Heart right ventricle (tissue), 16 donors: ENCODE measurements at regions not wholly inside any gene's neighbourhood (a gene's known extent, or its start where the extent isn't known, plus 50 kb on each side); places are given as distances from the start of the nearest gene placed in this dataset.

Experiments
- ATAC-seq, 8 donors: fragments of 200-7000 bp; cut with Tn5 transposase; one replicate each; pipeline ENCODE4 v1.9.1; 2020; ENCODE audit warnings: mild to moderate bottlenecking in 8 of 8, moderate library complexity in 8 of 8, moderate number of reproducible peaks in 1 of 8
- DNase-seq, 2 donors: peaks; one replicate each; pipeline ENCODE4 v3.0.0-alpha.2; 2020
- H3K27ac ChIP-seq, 10 donors: fragments of 200-600 bp; sonication (generic) in 2 of 10; one replicate each; pipeline versions ENCODE4 v1.5.0 to v1.8.0; 2020 to 2022; ENCODE audit warnings: mild to moderate bottlenecking in 3 of 10
- H3K27me3 ChIP-seq, 7 donors: fragments of 200-600 bp; one replicate each; pipeline ENCODE4 v1.8.0; 2021 to 2022; ENCODE audit warnings: mild to moderate bottlenecking in 2 of 7
- H3K36me3 ChIP-seq, 9 donors: fragments of 200-600 bp; sonication (generic) in 1 of 9; one replicate each; pipeline versions ENCODE4 v1.5.0 to v1.8.0; 2020 to 2022; ENCODE audit warnings: mild to moderate bottlenecking in 2 of 9
- H3K4me1 ChIP-seq, 9 donors: fragments of 200-600 bp; sonication (generic) in 1 of 9; one replicate each; pipeline versions ENCODE4 v1.5.0 to v1.8.0; 2020 to 2022; ENCODE audit warnings: mild to moderate bottlenecking in 4 of 9
- H3K4me3 ChIP-seq, 10 donors: fragments of 200-600 bp; sonication (generic) in 2 of 10; one replicate each; pipeline versions ENCODE4 v1.5.0 to v1.8.0; 2020 to 2022; ENCODE audit warnings: mild to moderate bottlenecking in 7 of 10, moderate library complexity in 2 of 10
- H3K9me3 ChIP-seq, 11 donors: fragments of 200-600 bp in 10 of 11; sonication (generic) in 2 of 11; one replicate each; pipeline versions ENCODE4 v1.5.0 to v1.8.0; 2013 to 2022; ENCODE audit warnings: mild to moderate bottlenecking in 2 of 11, control low read depth in 1 of 11, moderate library complexity in 1 of 11
- CTCF ChIP-seq, 9 donors: fragments of 200-600 bp; sonication (generic) in 2 of 9; IDR thresholded peaks; one replicate each; pipeline versions ENCODE4 v1.5.0 to v1.8.0; 2021 to 2022; ENCODE audit warnings: antibody characterized with exemption in 9 of 9, mild to moderate bottlenecking in 5 of 9, moderate library complexity in 1 of 9
- WGBS, 2 donors: extraction: QIAGEN DNeasy Blood & Tissue Kit; methylation state at CpG; one replicate each; pipeline ENCODE4 v1.1.7; 2013; ENCODE audit warnings: inconsistent platforms in 1 of 2; 5-methylcytosine and 5-hydroxymethylcytosine counted together
- intact Hi-C, 10 donors: fragments of 100-400 bp; cut with DNase I; formaldehyde crosslinking; loops; one replicate each; pipeline versions ENCODE4 v1.11.1 to v1.14.2; 2022
- donor health status: Arrhythmogenic right ventricular cardiomyopathy.
- donor health status: ischemic (EF 13 %, LVEDD 7.1; RV severe dilation, severe dysfunction).
- donor health status: healthy with polysubstance abuse.
- donor health status: DM: no; HTN: yes; CAD: no.
- donor health status: DM: no; HTN: no; CAD: no.
- donor health status: ischemic (EF 25% LVEDD 6.9; RV normal size, moderate dysfunction).
- donor health status: ischemic (EF 25% LVEDD 5.7; RV mildly dilated, moderate dysfunction).
- donor health status: healthy.
- donor health status: DM: yes; HTN: yes; CAD: no.
- donor health status: Ischemic cardiomyopathy.
- donor health status: ischemic (EF 35%, LVEDD 5.7; RV mildly dilated, moderate dysfunction).
- donor health status: nonischemic (EF 11% LVEDD 7.7; RV severe dilation, severe dysfunction).
- donor health status: DM: yes; HTN: yes; CAD: no.
- donor health status: PGD.
- donor health status: ischemic (EF 29% LVEDD 5.4; RV normal size, mild dysfunction).
- donor health status: nonischemic (EF 23%, LVEDD 6.1; RV moderate dilation, normal function).

- 48 to 50% methylated on average over 1 of the region's 1 CpG for WGBS, 2 donors
- no peak overlapping the region for H3K4me3 ChIP-seq
- no peak for ATAC-seq
- intact Hi-C loops, result loop anchor here in 7 of 10 donors (5.0 to 10.0 kb wide), 2 partner anchors 608 to 610 kb away; no protein-coding TSS in a partner anchor
- H3K27ac ChIP-seq, result no peak overlapping the region
- DNase-seq, result no peak
- no peaks in the 10 kb centered on the region for H3K9me3 ChIP-seq
- peaks cover 0 to 42% (median 26%) of the 10 kb centered on the region in 7 donors for H3K27me3 ChIP-seq
- no peaks in the 10 kb centered on the region for H3K36me3 ChIP-seq
- peaks cover 0 to 17% (median 0%) of the 10 kb centered on the region in 9 donors for H3K4me1 ChIP-seq
- TF ChIP-seq CTCF (IDR thresholded peaks at IDR 0.05), result no peak
These were observed 553.3 kb downstream of the MDFIC start for GRCh38 chr7:115475206-115475605.

GRCh38 chr7:115474137-115474536, 552.2 kb downstream of the MDFIC start:
- no peaks in the 10 kb centered on the region for H3K36me3 ChIP-seq
- H3K27me3 ChIP-seq, result peaks cover 0 to 42% (median 26%) of the 10 kb centered on the region in 7 donors
- TF ChIP-seq CTCF (IDR thresholded peaks at IDR 0.05), result no peak
- no peak overlapping the region for H3K27ac ChIP-seq
- no peak overlapping the region for H3K4me3 ChIP-seq
- ATAC-seq, result no peak
- peaks cover 0 to 17% (median 0%) of the 10 kb centered on the region in 9 donors for H3K4me1 ChIP-seq
- DNase-seq, result no peak
- WGBS, 2 donors, result 89 to 93% methylated on average over 5 of the region's 5 CpGs
- no peaks in the 10 kb centered on the region for H3K9me3 ChIP-seq
- intact Hi-C loops, result loop anchor here in 6 of 10 donors (10.0 kb wide), 1 partner anchor 609 kb away; no protein-coding TSS in a partner anchor

- Histone ChIP-seq H3K4me1 (peaks cover 0 to 10% (median 0%) of the 10 kb centered on the region in 9 donors), H3K27ac (no peak overlapping the region), H3K4me3 (no peak overlapping the region), H3K27me3 (peaks cover 0 to 24% (median 8%) of the 10 kb centered on the region in 7 donors), H3K9me3 (no peaks in the 10 kb centered on the region), H3K36me3 (no peaks in the 10 kb centered on the region)
- no peak for ATAC-seq
- DNase-seq, result no peak
- TF ChIP-seq CTCF (IDR thresholded peaks at IDR 0.05), result no peak
- intact Hi-C loops, result loop anchor here in 6 of 10 donors (10.0 kb wide), 1 partner anchor 607 kb away; no protein-coding TSS in a partner anchor
- WGBS, 2 donors, result 78 to 83% methylated on average over 1 of the region's 1 CpG
These were observed 550.0 kb downstream of the MDFIC start for GRCh38 chr7:115471891-115472290.

- no peak for TF ChIP-seq CTCF (IDR thresholded peaks at IDR 0.05)
- H3K27me3 ChIP-seq, result no peaks in the 10 kb centered on the region
- H3K27ac ChIP-seq, result no peak overlapping the region
- H3K9me3 ChIP-seq, result no peaks in the 10 kb centered on the region
- intact Hi-C loops, result no loop called here
- no peaks in the 10 kb centered on the region for H3K36me3 ChIP-seq
- no peaks in the 10 kb centered on the region for H3K4me1 ChIP-seq
- WGBS, 2 donors, result 96 to 99% methylated on average over 3 of the region's 3 CpGs
- no peak for ATAC-seq
- DNase-seq, result no peak
- H3K4me3 ChIP-seq, result no peak overlapping the region
These were observed 540.6 kb downstream of the MDFIC start for GRCh38 chr7:115462301-115463015.
